Astrocyte (in vitro differentiated cells and primary cell): ENCODE measurements at regions not wholly inside any gene's neighbourhood (a gene's known extent, or its start where the extent isn't known, plus 50 kb on each side); places are given as distances from the start of the nearest gene placed in this dataset.

ENCODE experiments used
- EZH2 ChIP-seq: IDR thresholded peaks from 2 replicates; pipeline ENCODE4 v1.6.1; 2012; ENCODE audit warnings: mild to moderate bottlenecking, low read length, inconsistent platforms; ENCODE audit not compliant: insufficient read depth
- TF ChIP-seq, protein P1 (sequence below): IDR thresholded peaks from 2 replicates; pipeline ENCODE4 v1.5.1; 2011; ENCODE audit warnings: low read depth, mild to moderate bottlenecking, inconsistent platforms, low read length, moderate library complexity; ENCODE audit not compliant: insufficient read depth

DNA sequence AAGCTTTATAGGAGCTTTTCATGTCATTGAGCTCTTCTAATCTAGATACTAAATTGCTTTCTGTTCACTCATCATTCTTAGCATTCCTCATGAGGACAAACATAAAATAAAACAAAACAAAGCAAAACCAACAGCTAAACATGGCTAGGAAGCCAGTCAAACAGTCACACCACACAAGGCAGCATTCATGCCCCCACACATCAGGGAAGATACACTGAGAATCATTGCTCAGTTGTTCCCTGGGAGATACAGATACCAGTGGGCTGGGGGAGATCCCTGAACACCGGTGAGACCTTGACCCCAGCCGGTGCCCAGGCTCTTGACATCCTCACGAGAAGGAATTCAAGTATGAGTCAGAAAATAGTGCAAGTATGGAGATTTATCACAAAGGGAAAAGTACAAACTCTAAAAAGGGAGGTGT is 177.9 kb upstream of the ARL4C start:
- TF ChIP-seq EZH2: no peak
- TF ChIP-seq, protein P1, sequence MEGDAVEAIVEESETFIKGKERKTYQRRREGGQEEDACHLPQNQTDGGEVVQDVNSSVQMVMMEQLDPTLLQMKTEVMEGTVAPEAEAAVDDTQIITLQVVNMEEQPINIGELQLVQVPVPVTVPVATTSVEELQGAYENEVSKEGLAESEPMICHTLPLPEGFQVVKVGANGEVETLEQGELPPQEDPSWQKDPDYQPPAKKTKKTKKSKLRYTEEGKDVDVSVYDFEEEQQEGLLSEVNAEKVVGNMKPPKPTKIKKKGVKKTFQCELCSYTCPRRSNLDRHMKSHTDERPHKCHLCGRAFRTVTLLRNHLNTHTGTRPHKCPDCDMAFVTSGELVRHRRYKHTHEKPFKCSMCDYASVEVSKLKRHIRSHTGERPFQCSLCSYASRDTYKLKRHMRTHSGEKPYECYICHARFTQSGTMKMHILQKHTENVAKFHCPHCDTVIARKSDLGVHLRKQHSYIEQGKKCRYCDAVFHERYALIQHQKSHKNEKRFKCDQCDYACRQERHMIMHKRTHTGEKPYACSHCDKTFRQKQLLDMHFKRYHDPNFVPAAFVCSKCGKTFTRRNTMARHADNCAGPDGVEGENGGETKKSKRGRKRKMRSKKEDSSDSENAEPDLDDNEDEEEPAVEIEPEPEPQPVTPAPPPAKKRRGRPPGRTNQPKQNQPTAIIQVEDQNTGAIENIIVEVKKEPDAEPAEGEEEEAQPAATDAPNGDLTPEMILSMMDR: no peak
